ENCODE measurements at regions not wholly inside any gene's neighbourhood (a gene's known extent, or its start where the extent isn't known, plus 50 kb on each side); places are given as distances from the start of the nearest gene placed in this dataset.

DNA sequence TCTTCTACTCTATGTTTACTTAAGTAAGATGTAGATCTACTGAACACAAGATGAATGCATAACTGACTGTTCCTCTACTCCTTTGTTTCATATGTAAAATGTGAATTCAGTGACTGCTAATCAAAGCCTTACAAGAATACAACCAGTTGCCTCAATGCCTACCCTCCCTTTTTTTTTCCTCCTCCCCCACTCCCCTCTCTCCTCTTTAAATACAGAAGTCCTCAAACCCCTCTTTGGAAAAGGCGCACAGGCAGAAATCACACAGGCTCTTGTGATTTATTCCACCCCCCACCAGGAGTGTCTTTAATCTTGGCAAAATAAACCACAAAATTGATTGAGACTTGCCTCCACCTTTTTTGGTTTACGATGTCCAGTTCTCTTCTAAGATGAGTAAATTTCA, 398.5 kb downstream of the DMAC1 start (continued):
- TF ChIP-seq RFX5 (IDR thresholded peaks at IDR 0.05; ENCODE audit: low read length) (no peak), SMC3 (IDR thresholded peaks at IDR 0.05; ENCODE audit: low read depth, low read length) (no peak), POLR2AphosphoS5 (IDR thresholded peaks at IDR 0.05; ENCODE audit: low read depth, low read length) (no peak)
- TF ChIP-seq, protein P1, sequence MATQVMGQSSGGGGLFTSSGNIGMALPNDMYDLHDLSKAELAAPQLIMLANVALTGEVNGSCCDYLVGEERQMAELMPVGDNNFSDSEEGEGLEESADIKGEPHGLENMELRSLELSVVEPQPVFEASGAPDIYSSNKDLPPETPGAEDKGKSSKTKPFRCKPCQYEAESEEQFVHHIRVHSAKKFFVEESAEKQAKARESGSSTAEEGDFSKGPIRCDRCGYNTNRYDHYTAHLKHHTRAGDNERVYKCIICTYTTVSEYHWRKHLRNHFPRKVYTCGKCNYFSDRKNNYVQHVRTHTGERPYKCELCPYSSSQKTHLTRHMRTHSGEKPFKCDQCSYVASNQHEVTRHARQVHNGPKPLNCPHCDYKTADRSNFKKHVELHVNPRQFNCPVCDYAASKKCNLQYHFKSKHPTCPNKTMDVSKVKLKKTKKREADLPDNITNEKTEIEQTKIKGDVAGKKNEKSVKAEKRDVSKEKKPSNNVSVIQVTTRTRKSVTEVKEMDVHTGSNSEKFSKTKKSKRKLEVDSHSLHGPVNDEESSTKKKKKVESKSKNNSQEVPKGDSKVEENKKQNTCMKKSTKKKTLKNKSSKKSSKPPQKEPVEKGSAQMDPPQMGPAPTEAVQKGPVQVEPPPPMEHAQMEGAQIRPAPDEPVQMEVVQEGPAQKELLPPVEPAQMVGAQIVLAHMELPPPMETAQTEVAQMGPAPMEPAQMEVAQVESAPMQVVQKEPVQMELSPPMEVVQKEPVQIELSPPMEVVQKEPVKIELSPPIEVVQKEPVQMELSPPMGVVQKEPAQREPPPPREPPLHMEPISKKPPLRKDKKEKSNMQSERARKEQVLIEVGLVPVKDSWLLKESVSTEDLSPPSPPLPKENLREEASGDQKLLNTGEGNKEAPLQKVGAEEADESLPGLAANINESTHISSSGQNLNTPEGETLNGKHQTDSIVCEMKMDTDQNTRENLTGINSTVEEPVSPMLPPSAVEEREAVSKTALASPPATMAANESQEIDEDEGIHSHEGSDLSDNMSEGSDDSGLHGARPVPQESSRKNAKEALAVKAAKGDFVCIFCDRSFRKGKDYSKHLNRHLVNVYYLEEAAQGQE (IDR thresholded peaks at IDR 0.05; ENCODE audit: low read depth, low read length): no peak

DNA sequence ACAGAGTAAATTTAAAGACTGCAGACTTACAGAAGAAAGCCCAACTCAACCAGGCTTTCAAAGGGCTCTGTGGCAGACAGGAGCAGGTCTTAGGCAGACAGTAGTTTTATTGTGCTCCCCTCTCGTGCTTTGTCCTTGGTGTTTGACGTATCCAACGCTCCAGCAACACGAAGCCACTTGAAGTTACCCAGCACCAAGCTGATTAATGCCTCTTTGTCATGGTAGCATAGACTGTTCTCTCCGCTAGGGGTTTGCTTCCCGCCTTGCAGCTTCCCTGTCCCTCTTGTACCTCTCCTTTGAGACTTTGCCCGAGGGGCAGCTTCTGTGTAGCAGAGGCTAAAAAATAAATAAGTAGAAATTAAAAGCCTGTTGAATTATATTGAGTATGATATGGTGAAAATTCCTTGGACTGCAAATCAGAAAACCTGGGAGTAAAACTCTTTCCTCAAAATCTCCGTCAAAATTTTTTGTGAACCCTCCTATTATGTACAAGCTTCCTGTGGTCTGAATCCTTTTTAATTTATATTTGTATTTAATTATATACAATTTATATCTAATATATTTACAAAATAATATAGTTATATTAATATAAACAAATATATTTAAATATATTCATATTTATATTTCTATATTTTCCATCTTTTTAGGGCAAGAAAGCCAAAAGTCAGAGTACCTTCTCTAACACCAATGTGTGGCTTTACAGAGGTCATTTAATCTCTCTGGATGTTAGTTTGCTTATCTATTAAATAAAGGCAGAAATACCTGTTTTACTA, 405.4 kb downstream of the DMAC1 start:
- no peaks in the 10 kb centered on the region for H3K79me2 ChIP-seq (ENCODE audit: insufficient read depth)
- TF ChIP-seq FOXJ3 (CRISPR knock-in tag; IDR thresholded peaks at IDR 0.05) (no peak), POLR2AphosphoS5 (IDR thresholded peaks at IDR 0.05; ENCODE audit: low read depth, low read length) (no peak), YY1 (IDR thresholded peaks at IDR 0.05; ENCODE audit: low read depth) (no peak), EP300 (IDR thresholded peaks at IDR 0.05; ENCODE audit: borderline replicate concordance in 1 of 2, low read depth in 1 of 2, low read length in 1 of 2) (no peak), GATA2 (CRISPR knock-in tag; IDR thresholded peaks at IDR 0.05) (no peak), CHD2 (IDR thresholded peaks at IDR 0.05; ENCODE audit: low read length, partially characterized antibody) (no peak), GABPA (IDR thresholded peaks at IDR 0.05; ENCODE audit: low read depth) (no peak), RXRA (IDR thresholded peaks at IDR 0.05; ENCODE audit: borderline replicate concordance, low read depth) (no peak), FOSL2 (IDR thresholded peaks at IDR 0.05; ENCODE audit: borderline replicate concordance, low read depth) (no peak), MEF2A (IDR thresholded peaks at IDR 0.05; ENCODE audit: borderline replicate concordance, low read depth) (no peak), NFIC (IDR thresholded peaks at IDR 0.05; ENCODE audit: borderline replicate concordance) (no peak), TCF12 (IDR thresholded peaks at IDR 0.05) (no peak), RAD21 (IDR thresholded peaks at IDR 0.05; ENCODE audit: low read length) (no peak), RFX5 (IDR thresholded peaks at IDR 0.05; ENCODE audit: low read length) (no peak), ELF1 (IDR thresholded peaks at IDR 0.05) (no peak)
- TF ChIP-seq, protein P2, sequence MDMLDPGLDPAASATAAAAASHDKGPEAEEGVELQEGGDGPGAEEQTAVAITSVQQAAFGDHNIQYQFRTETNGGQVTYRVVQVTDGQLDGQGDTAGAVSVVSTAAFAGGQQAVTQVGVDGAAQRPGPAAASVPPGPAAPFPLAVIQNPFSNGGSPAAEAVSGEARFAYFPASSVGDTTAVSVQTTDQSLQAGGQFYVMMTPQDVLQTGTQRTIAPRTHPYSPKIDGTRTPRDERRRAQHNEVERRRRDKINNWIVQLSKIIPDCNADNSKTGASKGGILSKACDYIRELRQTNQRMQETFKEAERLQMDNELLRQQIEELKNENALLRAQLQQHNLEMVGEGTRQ (IDR thresholded peaks at IDR 0.05; ENCODE audit: borderline replicate concordance, low read depth, low read length): no peak
- TF ChIP-seq, protein P1 (IDR thresholded peaks at IDR 0.05; ENCODE audit: low read depth, low read length): no peak
- TF ChIP-seq, protein P3, sequence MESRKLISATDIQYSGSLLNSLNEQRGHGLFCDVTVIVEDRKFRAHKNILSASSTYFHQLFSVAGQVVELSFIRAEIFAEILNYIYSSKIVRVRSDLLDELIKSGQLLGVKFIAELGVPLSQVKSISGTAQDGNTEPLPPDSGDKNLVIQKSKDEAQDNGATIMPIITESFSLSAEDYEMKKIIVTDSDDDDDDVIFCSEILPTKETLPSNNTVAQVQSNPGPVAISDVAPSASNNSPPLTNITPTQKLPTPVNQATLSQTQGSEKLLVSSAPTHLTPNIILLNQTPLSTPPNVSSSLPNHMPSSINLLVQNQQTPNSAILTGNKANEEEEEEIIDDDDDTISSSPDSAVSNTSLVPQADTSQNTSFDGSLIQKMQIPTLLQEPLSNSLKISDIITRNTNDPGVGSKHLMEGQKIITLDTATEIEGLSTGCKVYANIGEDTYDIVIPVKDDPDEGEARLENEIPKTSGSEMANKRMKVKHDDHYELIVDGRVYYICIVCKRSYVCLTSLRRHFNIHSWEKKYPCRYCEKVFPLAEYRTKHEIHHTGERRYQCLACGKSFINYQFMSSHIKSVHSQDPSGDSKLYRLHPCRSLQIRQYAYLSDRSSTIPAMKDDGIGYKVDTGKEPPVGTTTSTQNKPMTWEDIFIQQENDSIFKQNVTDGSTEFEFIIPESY (IDR thresholded peaks at IDR 0.05; ENCODE audit: borderline replicate concordance, low read depth): no peak
- TF ChIP-seq, protein P4, sequence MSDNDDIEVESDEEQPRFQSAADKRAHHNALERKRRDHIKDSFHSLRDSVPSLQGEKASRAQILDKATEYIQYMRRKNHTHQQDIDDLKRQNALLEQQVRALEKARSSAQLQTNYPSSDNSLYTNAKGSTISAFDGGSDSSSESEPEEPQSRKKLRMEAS (IDR thresholded peaks at IDR 0.05; ENCODE audit: low read depth): no peak
- H2AFZ ChIP-seq (ENCODE audit: low read depth): no peak overlapping the region
- H3K27me3 ChIP-seq (ENCODE audit: insufficient read depth): no peaks in the 10 kb centered on the region
- H4K20me1 ChIP-seq (ENCODE audit: insufficient read depth): no peaks in the 10 kb centered on the region
- H3K4me1 ChIP-seq (ENCODE audit: control insufficient read depth in 1 of 2, insufficient read depth in 2 of 2, low read depth in 1 of 2, low read length in 1 of 2): no peaks in the 10 kb centered on the region
- no peak overlapping the region for H3K4me2 ChIP-seq
- WGBS (ENCODE audit: low lambda C conversion rate): 57% methylated on average over 8 of the region's 8 CpGs
- H3K9me3 ChIP-seq: no peaks in the 10 kb centered on the region
- H3K36me3 ChIP-seq (replicated peaks in 1 of 2; ENCODE audit: control insufficient read depth in 1 of 2, insufficient read depth in 2 of 2, low read length in 1 of 2): no peaks in the 10 kb centered on the region
- CTCF ChIA-PET: interaction anchor here (3.0 kb wide), 1 partner anchor 8 kb away, joined by 12 read pairs; no protein-coding TSS in a partner anchor
- H3K9me2 ChIP-seq: no peaks in the 10 kb centered on the region
- H3F3A ChIP-seq (replicated peaks; ENCODE audit: insufficient read depth): no peaks in the 10 kb centered on the region
- DNase-seq: no peak
- H3K27ac ChIP-seq (ENCODE audit: low read depth in 2 of 2, low read length in 1 of 2): no peak overlapping the region
- no peak overlapping the region for H3K4me3 ChIP-seq (ENCODE audit: low read depth in 2 of 2, low read length in 1 of 2)
- POLR2A ChIA-PET: no interaction called here
- no peak overlapping the region for H3K9ac ChIP-seq

Measured in SK-N-SH (cell line).